ENCODE measurements at regions not wholly inside any gene's neighbourhood (a gene's known extent, or its start where the extent isn't known, plus 50 kb on each side); places are given as distances from the start of the nearest gene placed in this dataset.
A peak's percentile ranks its signal among the peaks of the same experiment; 100 is the strongest.
"Not testable (repeated sequence)": the region's sequence is repeated elsewhere in the genome, so short reads cannot be mapped to it uniquely, and the experiment has no call there.

DNA sequence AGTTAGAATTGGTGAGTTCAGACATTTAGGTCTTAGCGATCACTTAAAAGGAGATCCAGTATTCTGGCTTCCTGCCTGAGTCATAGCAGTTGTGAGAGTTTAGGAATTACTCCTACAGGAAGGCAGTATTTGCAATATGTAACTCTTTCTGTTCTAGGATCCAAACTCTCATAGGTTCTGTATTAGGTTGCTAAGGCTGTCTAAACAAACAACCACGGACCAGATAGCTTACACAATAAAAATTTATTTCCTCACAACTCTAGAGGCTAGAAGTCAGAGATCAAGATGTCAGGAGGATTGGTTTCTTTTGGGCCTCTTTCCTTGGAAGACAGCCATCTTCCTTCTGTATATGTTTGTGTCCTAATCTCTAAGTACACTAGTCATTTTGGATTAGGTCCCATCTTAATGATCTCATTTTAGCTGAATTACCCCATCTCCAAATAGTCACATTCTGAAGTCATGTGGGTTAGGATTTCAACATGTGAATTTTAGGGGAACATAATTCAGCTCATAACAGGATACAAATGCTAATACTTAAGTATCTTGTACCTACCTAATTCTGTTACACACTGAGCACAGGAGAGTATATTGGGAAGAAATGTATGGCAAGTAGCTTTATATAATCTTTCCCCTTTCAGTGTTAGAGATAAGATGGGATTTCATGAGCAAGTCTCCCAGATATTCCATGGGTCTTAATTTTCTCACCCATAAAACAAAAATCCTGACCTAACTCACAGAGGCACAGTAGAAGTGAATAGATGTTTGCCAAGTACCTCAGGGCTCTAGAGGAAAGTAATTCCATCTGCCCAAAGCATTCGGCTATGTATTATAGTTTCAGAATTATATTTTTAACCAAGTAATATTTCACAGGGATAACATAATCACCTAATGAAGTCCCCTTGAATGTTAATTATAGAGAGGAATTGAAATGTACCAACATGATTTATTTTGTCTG lies 144.4 kb downstream of the PTBP2 start:
- Histone ChIP-seq H3K27me3 (ENCODE audit: control insufficient read depth, insufficient read depth, low read length) (no peaks in the 10 kb centered on the region), H3K9me3 (replicated peaks; ENCODE audit: control insufficient read depth, low read depth, low read length) (no peaks in the 10 kb centered on the region), H3K4me1 (ENCODE audit: control insufficient read depth, insufficient read depth, low read length) (no peaks in the 10 kb centered on the region), H3K36me3 (ENCODE audit: control insufficient read depth, insufficient read depth, low read length) (no peaks in the 10 kb centered on the region), H3K4me3 (ENCODE audit: low read length) (no peak overlapping the region), H3K27ac (ENCODE audit: low read length) (peak overlapping the region; percentile 92)
- 60% methylated on average over 1 of the region's 3 CpGs for WGBS (ENCODE audit: insufficient coverage)
- DNase-seq, result peak; percentile 96

GRCh38 chr1:96872757-96873156 lies 151.2 kb downstream of the PTBP2 start:
- Histone ChIP-seq H3K9me3 (replicated peaks; ENCODE audit: control insufficient read depth, low read depth, low read length) (peaks cover 9% of the 10 kb centered on the region), H3K4me1 (ENCODE audit: control insufficient read depth, insufficient read depth, low read length) (no peaks in the 10 kb centered on the region), H3K4me3 (ENCODE audit: low read length) (no peak overlapping the region), H3K27me3 (ENCODE audit: control insufficient read depth, insufficient read depth, low read length) (no peaks in the 10 kb centered on the region), H3K27ac (ENCODE audit: low read length) (no peak overlapping the region), H3K36me3 (ENCODE audit: control insufficient read depth, insufficient read depth, low read length) (no peaks in the 10 kb centered on the region)
- 80% methylated on average over 2 of the region's 2 CpGs for WGBS (ENCODE audit: insufficient coverage)
- no peak for DNase-seq

- no peak for DNase-seq
Measured at GRCh38 chr1:96878640-96879039, 157.1 kb downstream of the PTBP2 start.

DNA sequence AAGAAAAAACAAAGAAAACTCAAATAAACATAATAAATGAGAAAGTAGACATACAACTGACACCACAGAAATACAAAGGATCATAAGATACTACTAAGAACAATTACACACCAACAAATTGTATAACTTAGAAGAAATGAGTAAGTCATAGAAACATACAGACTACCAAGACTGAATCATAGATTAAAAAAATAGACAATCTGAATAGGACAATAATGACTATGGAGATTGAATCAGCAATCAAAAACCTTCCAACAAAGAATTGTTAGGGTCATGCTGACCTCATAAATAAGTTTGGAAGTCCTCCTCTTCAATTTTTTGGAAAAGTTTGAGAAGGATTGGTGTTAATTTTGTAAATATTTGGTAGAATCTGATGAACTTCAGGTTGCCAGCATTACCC lies 159.0 kb downstream of the PTBP2 start:
- Histone ChIP-seq H3K9me3 (replicated peaks; ENCODE audit: control insufficient read depth, low read depth, low read length) (no peaks in the 10 kb centered on the region), H3K27ac (ENCODE audit: low read length) (no peak overlapping the region), H3K36me3 (ENCODE audit: control insufficient read depth, insufficient read depth, low read length) (no peaks in the 10 kb centered on the region), H3K27me3 (ENCODE audit: control insufficient read depth, insufficient read depth, low read length) (no peaks in the 10 kb centered on the region), H3K4me1 (ENCODE audit: control insufficient read depth, insufficient read depth, low read length) (no peaks in the 10 kb centered on the region), H3K4me3 (ENCODE audit: low read length) (no peak overlapping the region)
- no peak for DNase-seq

More at GRCh38 chr1:96878640-96879039, 157.1 kb downstream of the PTBP2 start:
- Histone ChIP-seq H3K36me3 (ENCODE audit: control insufficient read depth, insufficient read depth, low read length) (no peaks in the 10 kb centered on the region), H3K9me3 (replicated peaks; ENCODE audit: control insufficient read depth, low read depth, low read length) (no peaks in the 10 kb centered on the region), H3K27me3 (ENCODE audit: control insufficient read depth, insufficient read depth, low read length) (no peaks in the 10 kb centered on the region), H3K4me1 (ENCODE audit: control insufficient read depth, insufficient read depth, low read length) (no peaks in the 10 kb centered on the region), H3K27ac (ENCODE audit: low read length) (no peak overlapping the region), H3K4me3 (ENCODE audit: low read length) (no peak overlapping the region)
- 90% methylated on average over 1 of the region's 1 CpG for WGBS (ENCODE audit: insufficient coverage)

DNA sequence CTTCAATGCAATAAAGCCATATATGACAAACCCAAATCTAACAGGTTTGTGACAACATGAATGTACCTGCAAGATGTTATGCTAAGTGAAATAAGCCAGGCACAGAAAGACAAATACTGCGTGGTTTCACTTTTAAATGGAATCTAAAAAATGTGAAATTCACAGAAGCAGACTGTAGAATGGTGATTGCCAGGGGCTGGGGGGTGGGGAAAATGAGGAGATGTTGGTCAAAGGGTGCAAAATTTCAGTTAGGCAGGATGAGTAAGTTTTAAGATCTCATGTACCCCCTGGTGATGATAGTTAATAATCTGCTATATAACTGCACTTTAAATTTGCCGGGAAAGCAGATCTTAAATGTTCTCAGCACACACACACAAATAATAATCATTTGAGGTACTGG lies 160.5 kb downstream of the PTBP2 start:
- Histone ChIP-seq H3K9me3 (replicated peaks; ENCODE audit: control insufficient read depth, low read depth, low read length) (no peaks in the 10 kb centered on the region), H3K27ac (ENCODE audit: low read length) (no peak overlapping the region), H3K27me3 (ENCODE audit: control insufficient read depth, insufficient read depth, low read length) (no peaks in the 10 kb centered on the region), H3K36me3 (ENCODE audit: control insufficient read depth, insufficient read depth, low read length) (no peaks in the 10 kb centered on the region), H3K4me3 (ENCODE audit: low read length) (no peak overlapping the region), H3K4me1 (ENCODE audit: control insufficient read depth, insufficient read depth, low read length) (no peaks in the 10 kb centered on the region)
- WGBS (ENCODE audit: insufficient coverage), result 63% methylated on average over 1 of the region's 2 CpGs
- no peak for DNase-seq

- WGBS (ENCODE audit: insufficient coverage), result 81% methylated on average over 3 of the region's 4 CpGs
- Histone ChIP-seq H3K4me1 (ENCODE audit: control insufficient read depth, insufficient read depth, low read length) (no peaks in the 10 kb centered on the region), H3K9me3 (replicated peaks; ENCODE audit: control insufficient read depth, low read depth, low read length) (no peaks in the 10 kb centered on the region), H3K27ac (ENCODE audit: low read length) (no peak overlapping the region), H3K27me3 (ENCODE audit: control insufficient read depth, insufficient read depth, low read length) (no peaks in the 10 kb centered on the region), H3K4me3 (ENCODE audit: low read length) (no peak overlapping the region), H3K36me3 (ENCODE audit: control insufficient read depth, insufficient read depth, low read length) (no peaks in the 10 kb centered on the region)
- no peak for DNase-seq
Measured at GRCh38 chr1:96886474-96886873, 164.9 kb downstream of the PTBP2 start.

DNA sequence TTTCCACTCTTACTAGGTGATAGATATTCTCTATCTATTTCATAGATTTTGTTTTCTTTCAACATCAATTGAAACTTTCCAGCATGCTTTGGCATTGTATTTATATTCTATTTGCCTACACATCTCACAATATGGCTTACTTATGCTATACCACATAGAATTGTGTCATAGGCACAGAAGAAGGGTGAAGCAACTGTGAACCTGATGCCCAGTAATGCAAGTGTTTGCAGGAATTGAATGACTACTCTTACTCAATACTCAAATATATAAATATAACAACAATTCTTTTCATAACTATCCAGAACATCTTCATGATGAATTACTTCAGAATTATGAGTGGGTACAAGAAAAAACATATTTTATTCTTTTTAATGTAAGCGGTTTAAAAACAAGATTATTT lies 165.9 kb downstream of the PTBP2 start:
- H3K27me3 ChIP-seq (ENCODE audit: control insufficient read depth, insufficient read depth, low read length), result no peaks in the 10 kb centered on the region
- no peaks in the 10 kb centered on the region for H3K4me1 ChIP-seq (ENCODE audit: control insufficient read depth, insufficient read depth, low read length)
- no peak for DNase-seq
- no peak overlapping the region for H3K4me3 ChIP-seq (ENCODE audit: low read length)
- no CpG with 5 or more reads among the region's 1 CpG for WGBS (ENCODE audit: insufficient coverage)
- no peak overlapping the region for H3K27ac ChIP-seq (ENCODE audit: low read length)
- H3K36me3 ChIP-seq (ENCODE audit: control insufficient read depth, insufficient read depth, low read length), result no peaks in the 10 kb centered on the region
- no peaks in the 10 kb centered on the region for H3K9me3 ChIP-seq (replicated peaks; ENCODE audit: control insufficient read depth, low read depth, low read length)

DNA sequence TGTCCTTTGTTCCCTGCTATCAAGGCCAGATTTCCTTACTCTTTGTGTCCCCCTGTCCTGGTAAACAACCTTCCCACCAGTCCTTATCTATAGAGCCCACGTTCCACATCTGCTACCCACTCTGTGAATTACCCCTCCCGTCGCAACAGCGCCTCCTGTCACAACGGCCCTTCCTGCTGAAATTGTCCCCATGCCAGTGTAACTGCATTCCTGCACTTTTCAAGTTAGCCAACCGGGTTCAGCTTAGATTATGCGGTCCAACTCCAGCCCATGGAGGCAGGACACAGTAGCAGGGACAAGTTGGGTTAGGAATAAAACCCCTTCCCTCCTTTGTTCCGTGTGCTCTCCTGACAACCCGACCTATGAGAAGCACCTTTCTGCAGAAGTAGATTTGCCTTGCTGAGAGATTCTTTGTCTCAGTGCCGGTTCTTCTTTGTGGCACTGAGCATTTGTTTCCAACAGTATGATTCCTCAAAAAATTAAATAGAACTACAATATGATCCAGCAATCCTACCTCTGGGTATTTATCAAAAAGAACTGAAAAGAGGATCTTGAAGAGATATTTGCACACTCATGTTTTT lies 180.3 kb downstream of the PTBP2 start:
- Histone ChIP-seq H3K27me3 (ENCODE audit: control insufficient read depth, insufficient read depth, low read length) (no peaks in the 10 kb centered on the region), H3K36me3 (ENCODE audit: control insufficient read depth, insufficient read depth, low read length) (no peaks in the 10 kb centered on the region), H3K9me3 (replicated peaks; ENCODE audit: control insufficient read depth, low read depth, low read length) (peaks cover 5% of the 10 kb centered on the region), H3K4me1 (ENCODE audit: control insufficient read depth, insufficient read depth, low read length) (no peaks in the 10 kb centered on the region), H3K4me3 (ENCODE audit: low read length) (no peak overlapping the region), H3K27ac (ENCODE audit: low read length) (no peak overlapping the region)
- DNase-seq, result no peak
- 89% methylated on average over 7 of the region's 10 CpGs for WGBS (ENCODE audit: insufficient coverage)

- no peak for DNase-seq
- Histone ChIP-seq H3K36me3 (ENCODE audit: control insufficient read depth, insufficient read depth, low read length) (no peaks in the 10 kb centered on the region), H3K4me1 (ENCODE audit: control insufficient read depth, insufficient read depth, low read length) (no peaks in the 10 kb centered on the region), H3K27ac (ENCODE audit: low read length) (no peak overlapping the region), H3K4me3 (ENCODE audit: low read length) (no peak overlapping the region), H3K9me3 (replicated peaks; ENCODE audit: control insufficient read depth, low read depth, low read length) (no peaks in the 10 kb centered on the region), H3K27me3 (ENCODE audit: control insufficient read depth, insufficient read depth, low read length) (no peaks in the 10 kb centered on the region)
- no CpG with 5 or more reads among the region's 5 CpGs for WGBS (ENCODE audit: insufficient coverage)
Measured at GRCh38 chr1:96912248-96912647, 190.7 kb downstream of the PTBP2 start.

GRCh38 chr1:96915701-96916100 lies 194.1 kb downstream of the PTBP2 start:
- H3K27ac ChIP-seq (ENCODE audit: low read length); H3K9me3 ChIP-seq (replicated peaks; ENCODE audit: control insufficient read depth, low read depth, low read length); H3K36me3 ChIP-seq (ENCODE audit: control insufficient read depth, insufficient read depth, low read length); H3K27me3 ChIP-seq (ENCODE audit: control insufficient read depth, insufficient read depth, low read length); H3K4me1 ChIP-seq (ENCODE audit: control insufficient read depth, insufficient read depth, low read length); DNase-seq; H3K4me3 ChIP-seq (ENCODE audit: low read length): not testable (repeated sequence)
- WGBS (ENCODE audit: insufficient coverage), result no CpG with 5 or more reads among the region's 3 CpGs

Measured in muscle of leg (tissue), 3 donors.